ENCODE measurements at regions not wholly inside any gene's neighbourhood (a gene's known extent, or its start where the extent isn't known, plus 50 kb on each side); places are given as distances from the start of the nearest gene placed in this dataset.

GRCh38 chr7:116351966-116352365 is 141.6 kb downstream of the TES start:
- no peak overlapping the region for H3K27ac ChIP-seq
- no peaks in the 10 kb centered on the region for H3K9me3 ChIP-seq
- TF ChIP-seq CTCF (IDR thresholded peaks at IDR 0.05): no peak
- peaks cover 26 to 37% of the 10 kb centered on the region in 2 donors for H3K4me1 ChIP-seq (ENCODE audit: control insufficient read depth in 1 of 2, low read depth in 2 of 2)
- DNase-seq (ENCODE audit: low spot score) (no peak), ATAC-seq (ENCODE audit: insufficient number of reproducible peaks, low FRiP score, low read depth) (no peak)
- H3K4me3 ChIP-seq: no peak overlapping the region
- H3K36me3 ChIP-seq: no peaks in the 10 kb centered on the region
- H3K27me3 ChIP-seq (replicated peaks; ENCODE audit: insufficient read depth): no peaks in the 10 kb centered on the region

- Histone ChIP-seq H3K9me3 (no peaks in the 10 kb centered on the region), H3K4me1 (ENCODE audit: control insufficient read depth in 1 of 2, low read depth in 2 of 2) (peaks cover 37 to 54% of the 10 kb centered on the region in 2 donors), H3K27ac (peak overlapping the region; percentile 79 to 85), H3K27me3 (replicated peaks; ENCODE audit: insufficient read depth) (no peaks in the 10 kb centered on the region), H3K4me3 (no peak overlapping the region), H3K36me3 (no peaks in the 10 kb centered on the region)
- peak; percentile 30 for ATAC-seq (ENCODE audit: insufficient number of reproducible peaks, low FRiP score, low read depth)
- peak; percentile 28 for DNase-seq (ENCODE audit: low spot score)
- TF ChIP-seq CTCF (IDR thresholded peaks at IDR 0.05): no peak
These were observed 143.3 kb downstream of the TES start for GRCh38 chr7:116353647-116354046.

GRCh38 chr7:116354171-116354545 is 143.8 kb downstream of the TES start:
- H3K36me3 ChIP-seq: no peaks in the 10 kb centered on the region
- H3K9me3 ChIP-seq: no peaks in the 10 kb centered on the region
- H3K4me3 ChIP-seq: peak overlapping the region; percentile 60
- H3K27ac ChIP-seq: peak overlapping the region; percentile 79 to 85
- peaks cover 37 to 56% of the 10 kb centered on the region in 2 donors for H3K4me1 ChIP-seq (ENCODE audit: control insufficient read depth in 1 of 2, low read depth in 2 of 2)
- TF ChIP-seq CTCF (IDR thresholded peaks at IDR 0.05): no peak
- peak; percentile 13 for ATAC-seq (ENCODE audit: insufficient number of reproducible peaks, low FRiP score, low read depth)
- no peak for DNase-seq (ENCODE audit: low spot score)
- no peaks in the 10 kb centered on the region for H3K27me3 ChIP-seq (replicated peaks; ENCODE audit: insufficient read depth)

GRCh38 chr7:116354546-116355423 is 144.4 kb downstream of the TES start:
- H3K4me3 ChIP-seq: peak overlapping the region; percentile 60
- ATAC-seq (ENCODE audit: insufficient number of reproducible peaks, low FRiP score, low read depth): peak; percentile 67
- peaks cover 37 to 56% of the 10 kb centered on the region in 2 donors for H3K4me1 ChIP-seq (ENCODE audit: control insufficient read depth in 1 of 2, low read depth in 2 of 2)

More at GRCh38 chr7:116354546-116355423, 144.4 kb downstream of the TES start:
- DNase-seq (ENCODE audit: low spot score): peak; percentile 36
- peak overlapping the region; percentile 79 to 85 for H3K27ac ChIP-seq
- H3K36me3 ChIP-seq: no peaks in the 10 kb centered on the region
- H3K27me3 ChIP-seq (replicated peaks; ENCODE audit: insufficient read depth): no peaks in the 10 kb centered on the region
- no peak for TF ChIP-seq CTCF (IDR thresholded peaks at IDR 0.05)
- H3K9me3 ChIP-seq: no peaks in the 10 kb centered on the region
